ENCODE measurements at regions not wholly inside any gene's neighbourhood (a gene's known extent, or its start where the extent isn't known, plus 50 kb on each side); places are given as distances from the start of the nearest gene placed in this dataset.

DNA sequence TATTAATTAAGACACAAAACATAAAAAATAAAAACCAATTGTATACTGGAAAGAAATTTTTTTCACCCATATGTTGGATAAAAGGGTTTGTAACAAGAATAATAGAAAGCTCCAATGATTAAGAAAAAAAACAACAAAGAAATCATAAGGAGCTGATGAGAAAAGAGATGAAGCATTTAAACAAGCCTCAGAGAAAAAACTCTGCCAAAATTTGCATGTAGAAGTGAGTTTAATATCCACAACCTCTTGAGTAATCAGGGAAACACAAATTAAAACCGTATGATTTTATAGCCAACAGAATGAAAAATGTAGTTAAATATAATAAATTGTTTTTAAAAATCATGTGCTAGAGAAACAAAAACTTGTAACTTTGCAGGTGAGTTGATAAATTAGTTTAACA, 192.9 kb downstream of the BCHE start:
- no peak for TF ChIP-seq ETV6 (CRISPR knock-in tag; conservative IDR thresholded peaks at IDR 0.05)
- TF ChIP-seq SATB2 (CRISPR knock-in tag; IDR thresholded peaks at IDR 0.05): no peak
- TF ChIP-seq FOXC1 (CRISPR knock-in tag; IDR thresholded peaks at IDR 0.05; ENCODE audit: borderline replicate concordance): no peak
- TF ChIP-seq CTCF (CRISPR knock-in tag; IDR thresholded peaks at IDR 0.05): no peak
- TF ChIP-seq CEBPB (IDR thresholded peaks at IDR 0.05; ENCODE audit: borderline replicate concordance, low read depth, low read length): no peak
- TF ChIP-seq ZNF724P (CRISPR knock-in tag; IDR thresholded peaks at IDR 0.05; ENCODE audit: borderline replicate concordance): no peak
- no peak for TF ChIP-seq ZBTB37 (CRISPR knock-in tag; IDR thresholded peaks at IDR 0.05)
- no peak for TF ChIP-seq ZNF781 (CRISPR knock-in tag; IDR thresholded peaks at IDR 0.05; ENCODE audit: borderline replicate concordance, not compliant biosample characterization)
